Hepatocyte (in vitro differentiated cells): ENCODE measurements at regions not wholly inside any gene's neighbourhood (a gene's known extent, or its start where the extent isn't known, plus 50 kb on each side); places are given as distances from the start of the nearest gene placed in this dataset.

ENCODE experiments used
- DNase-seq: peaks from one replicate; pipeline ENCODE4 v3.0.0-alpha.2; 2016; ENCODE audit warnings: low spot score
- H2AFZ ChIP-seq: fragments of 200-600 bp; sonication (generic); 2 replicates; pipeline ENCODE4 v1.6.0; 2016; ENCODE audit warnings: antibody characterized with exemption, mild to moderate bottlenecking
- H3K27ac ChIP-seq: fragments of 200-600 bp; sonication (generic); 2 replicates; pipeline ENCODE4 v1.5.1; 2016; ENCODE audit warnings: mild to moderate bottlenecking
- H3K27me3 ChIP-seq: fragments of 200-600 bp; sonication (generic); 2 replicates; pipeline ENCODE4 v1.6.1; 2016
- H3K36me3 ChIP-seq: fragments of 200-600 bp; sonication (generic); replicated peaks from 2 replicates; pipeline ENCODE4 v1.5.1; 2016; ENCODE audit warnings: low read depth; ENCODE audit not compliant: insufficient read depth
- H3K4me1 ChIP-seq: fragments of 200-600 bp; sonication (generic); 2 replicates; pipeline ENCODE4 v1.5.1; 2016; ENCODE audit warnings: mild to moderate bottlenecking, moderate library complexity; ENCODE audit not compliant: insufficient read depth
- H3K4me2 ChIP-seq: fragments of 200-600 bp; sonication (generic); 2 replicates; pipeline ENCODE4 v1.6.0; 2016
- H3K4me3 ChIP-seq: fragments of 200-600 bp; sonication (generic); 2 replicates; pipeline ENCODE4 v1.5.1; 2016; ENCODE audit warnings: mild to moderate bottlenecking
- H3K79me2 ChIP-seq: fragments of 200-600 bp; sonication (generic); 2 replicates; pipeline ENCODE4 v1.6.0; 2017; ENCODE audit warnings: mild to moderate bottlenecking
- H3K9me2 ChIP-seq: fragments of 200-600 bp; sonication (generic); replicated peaks from 2 replicates; pipeline ENCODE4 v1.6.0; 2017; ENCODE audit warnings: mild to moderate bottlenecking; ENCODE audit not compliant: insufficient read depth
- H3K9me3 ChIP-seq: fragments of 200-600 bp; sonication (generic); 2 replicates; pipeline ENCODE4 v1.5.1; 2016; ENCODE audit warnings: low read depth, mild to moderate bottlenecking
- H4K20me1 ChIP-seq: fragments of 200-600 bp; sonication (generic); 2 replicates; pipeline ENCODE4 v1.6.0; 2016; ENCODE audit warnings: mild to moderate bottlenecking; ENCODE audit not compliant: insufficient read depth, poor library complexity, severe bottlenecking
- EZH2 ChIP-seq: fragments of 200-600 bp; sonication (generic); IDR thresholded peaks from 2 replicates; pipeline ENCODE4 v1.6.1; 2016; ENCODE audit warnings: antibody characterized with exemption, mild to moderate bottlenecking, borderline replicate concordance
- EZH2phosphoT487 ChIP-seq: fragments of 200-600 bp; sonication (generic); IDR thresholded peaks from one replicate; pipeline ENCODE4 v1.6.1; 2018; ENCODE audit warnings: antibody characterized with exemption, mild to moderate bottlenecking, low read depth, moderate library complexity; ENCODE audit not compliant: unreplicated experiment, severe bottlenecking
- WGBS: methylation state at CpG from one replicate; pipeline ENCODE4 v1.1.6; 2016; ENCODE audit warnings: low lambda C conversion rate; ENCODE audit errors: missing lambda C conversion rate; 5-methylcytosine and 5-hydroxymethylcytosine counted together
- TF ChIP-seq, protein P1 (sequence below): fragments of 200-600 bp; sonication (generic); IDR thresholded peaks from 2 replicates; pipeline ENCODE4 v1.5.1; 2016; ENCODE audit warnings: antibody characterized with exemption, mild to moderate bottlenecking; ENCODE audit not compliant: poor library complexity

- Histone ChIP-seq H2AFZ (no peak overlapping the region), H3K79me2 (no peaks in the 10 kb centered on the region), H3K4me1 (no peaks in the 10 kb centered on the region), H3K9me2 (no peaks in the 10 kb centered on the region), H3K4me3 (no peak overlapping the region), H3K27ac (no peak overlapping the region), H3K27me3 (no peaks in the 10 kb centered on the region), H3K36me3 (no peaks in the 10 kb centered on the region), H4K20me1 (no peaks in the 10 kb centered on the region), H3K4me2 (no peak overlapping the region), H3K9me3 (no peaks in the 10 kb centered on the region)
- WGBS, result 49% methylated on average over 2 of the region's 2 CpGs
- TF ChIP-seq, protein P1, sequence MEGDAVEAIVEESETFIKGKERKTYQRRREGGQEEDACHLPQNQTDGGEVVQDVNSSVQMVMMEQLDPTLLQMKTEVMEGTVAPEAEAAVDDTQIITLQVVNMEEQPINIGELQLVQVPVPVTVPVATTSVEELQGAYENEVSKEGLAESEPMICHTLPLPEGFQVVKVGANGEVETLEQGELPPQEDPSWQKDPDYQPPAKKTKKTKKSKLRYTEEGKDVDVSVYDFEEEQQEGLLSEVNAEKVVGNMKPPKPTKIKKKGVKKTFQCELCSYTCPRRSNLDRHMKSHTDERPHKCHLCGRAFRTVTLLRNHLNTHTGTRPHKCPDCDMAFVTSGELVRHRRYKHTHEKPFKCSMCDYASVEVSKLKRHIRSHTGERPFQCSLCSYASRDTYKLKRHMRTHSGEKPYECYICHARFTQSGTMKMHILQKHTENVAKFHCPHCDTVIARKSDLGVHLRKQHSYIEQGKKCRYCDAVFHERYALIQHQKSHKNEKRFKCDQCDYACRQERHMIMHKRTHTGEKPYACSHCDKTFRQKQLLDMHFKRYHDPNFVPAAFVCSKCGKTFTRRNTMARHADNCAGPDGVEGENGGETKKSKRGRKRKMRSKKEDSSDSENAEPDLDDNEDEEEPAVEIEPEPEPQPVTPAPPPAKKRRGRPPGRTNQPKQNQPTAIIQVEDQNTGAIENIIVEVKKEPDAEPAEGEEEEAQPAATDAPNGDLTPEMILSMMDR, result no peak
- DNase-seq, result no peak
These were observed 593.5 kb downstream of the BCOR start for GRCh38 chrX:39504227-39504626.

GRCh38 chrX:39504850-39505259 lies 592.9 kb downstream of the BCOR start:
- H3K4me2 ChIP-seq, result no peak overlapping the region
- no peaks in the 10 kb centered on the region for H3K27me3 ChIP-seq
- H3K4me1 ChIP-seq, result no peaks in the 10 kb centered on the region
- H3K36me3 ChIP-seq, result no peaks in the 10 kb centered on the region
- no peaks in the 10 kb centered on the region for H3K9me3 ChIP-seq
- TF ChIP-seq EZH2 (no peak), EZH2phosphoT487 (no peak)
- TF ChIP-seq, protein P1, result no peak
- no peak overlapping the region for H3K27ac ChIP-seq
- 51% methylated on average over 5 of the region's 5 CpGs for WGBS
- no peaks in the 10 kb centered on the region for H4K20me1 ChIP-seq
- no peaks in the 10 kb centered on the region for H3K9me2 ChIP-seq
- H2AFZ ChIP-seq, result no peak overlapping the region
- no peak overlapping the region for H3K4me3 ChIP-seq
- DNase-seq, result no peak
- H3K79me2 ChIP-seq, result no peaks in the 10 kb centered on the region

- Histone ChIP-seq H3K27me3 (no peaks in the 10 kb centered on the region), H3K4me3 (no peak overlapping the region), H3K4me2 (no peak overlapping the region), H3K27ac (no peak overlapping the region), H2AFZ (no peak overlapping the region), H3K9me2 (no peaks in the 10 kb centered on the region), H4K20me1 (no peaks in the 10 kb centered on the region), H3K9me3 (no peaks in the 10 kb centered on the region), H3K79me2 (no peaks in the 10 kb centered on the region), H3K36me3 (no peaks in the 10 kb centered on the region), H3K4me1 (no peaks in the 10 kb centered on the region)
- TF ChIP-seq, protein P1, result no peak
- no peak for TF ChIP-seq EZH2phosphoT487
- no peak for TF ChIP-seq EZH2
- WGBS, result 89% methylated on average over 9 of the region's 9 CpGs
- no peak for DNase-seq
These were observed 591.6 kb downstream of the BCOR start for GRCh38 chrX:39506131-39506530.

- no peaks in the 10 kb centered on the region for H3K79me2 ChIP-seq
- 54% methylated on average over 8 of the region's 8 CpGs for WGBS
- no peak overlapping the region for H3K4me3 ChIP-seq
- no peaks in the 10 kb centered on the region for H3K9me3 ChIP-seq
- H2AFZ ChIP-seq, result no peak overlapping the region
- H4K20me1 ChIP-seq, result no peaks in the 10 kb centered on the region
- TF ChIP-seq EZH2 (no peak), EZH2phosphoT487 (no peak)
- TF ChIP-seq, protein P1, result no peak
- no peak overlapping the region for H3K4me2 ChIP-seq
- no peaks in the 10 kb centered on the region for H3K9me2 ChIP-seq
- no peaks in the 10 kb centered on the region for H3K36me3 ChIP-seq
- H3K4me1 ChIP-seq, result no peaks in the 10 kb centered on the region
- no peaks in the 10 kb centered on the region for H3K27me3 ChIP-seq
- DNase-seq, result no peak
- H3K27ac ChIP-seq, result no peak overlapping the region
These were observed 590.7 kb downstream of the BCOR start for GRCh38 chrX:39507034-39507433.
